ENCODE measurements at regions not wholly inside any gene's neighbourhood (a gene's known extent, or its start where the extent isn't known, plus 50 kb on each side); places are given as distances from the start of the nearest gene placed in this dataset.

GRCh38 chr1:101100674-101101073 is 75.1 kb upstream of the DPH5 start:
- no peak overlapping the region for H3K4me3 ChIP-seq (replicated peaks in 1 of 3; ENCODE audit: insufficient read depth in 1 of 3, low read depth in 2 of 3, low read length in 3 of 3)
- no peak overlapping the region for H3K4me2 ChIP-seq (ENCODE audit: low read depth, low read length)
- in situ Hi-C loops (cut with HindIII; ENCODE audit: extremely low pct_ligation_motif_present, low pct_unique_long_range_greater_than_20kb) (no loop called here), intact Hi-C loops (cut with micrococcal nuclease; ENCODE audit: unreplicated experiment) (no loop called here)
- no peak overlapping the region for H3K9ac ChIP-seq (ENCODE audit: insufficient read depth, low read depth, low read length)
- no TSS peak for BruUV-seq (replicated peaks)
- H3K79me2 ChIP-seq (ENCODE audit: insufficient read depth, low read length): no peaks in the 10 kb centered on the region
- DNase-seq (ENCODE audit: low spot score) (no peak), FAIRE-seq (no peak), ATAC-seq (no peak)
- no peaks in the 10 kb centered on the region for H3K4me1 ChIP-seq (ENCODE audit: insufficient read depth, low read length)
- H3K36me3 ChIP-seq (replicated peaks in 1 of 2; ENCODE audit: control insufficient read depth in 1 of 2, insufficient read depth in 2 of 2, low read length in 2 of 2): no peaks in the 10 kb centered on the region
- no peaks in the 10 kb centered on the region for H4K20me1 ChIP-seq (ENCODE audit: insufficient read depth, low read length)
- no peak overlapping the region for H3K27ac ChIP-seq (ENCODE audit: extremely low read length, insufficient read depth, low read length)
- no peak overlapping the region for H2AFZ ChIP-seq (ENCODE audit: low read length)
- POLR2A ChIA-PET: no interaction called here
- H3K27me3 ChIP-seq (ENCODE audit: control insufficient read depth in 1 of 2, insufficient read depth in 2 of 2, low read length in 2 of 2): no peaks in the 10 kb centered on the region
- 31% methylated on average over 3 of the region's 3 CpGs for WGBS (ENCODE audit: low lambda C conversion rate)
- H3K9me3 ChIP-seq (ENCODE audit: low read length): no peaks in the 10 kb centered on the region
- CTCF ChIA-PET (ENCODE audit: low intra/inter-chr PET ratio, low total read pairs): no interaction called here
- TF ChIP-seq KMT2A (CRISPR knock-in tag; IDR thresholded peaks at IDR 0.05) (no peak), ZBTB20 (CRISPR knock-in tag; IDR thresholded peaks at IDR 0.05; ENCODE audit: borderline replicate concordance, low read depth) (no peak), ZNF550 (CRISPR knock-in tag; IDR thresholded peaks at IDR 0.05; ENCODE audit: borderline replicate concordance) (no peak), ZNF18 (CRISPR knock-in tag; IDR thresholded peaks at IDR 0.05; ENCODE audit: insufficient replicate concordance) (no peak), NFIC (IDR thresholded peaks at IDR 0.05; ENCODE audit: low read length) (no peak), PRDM10 (CRISPR knock-in tag; IDR thresholded peaks at IDR 0.05; ENCODE audit: low read depth) (no peak), ZNF142 (CRISPR knock-in tag; IDR thresholded peaks at IDR 0.05) (no peak), DBP (CRISPR knock-in tag; IDR thresholded peaks at IDR 0.05; ENCODE audit: not compliant biosample characterization) (no peak), SMAD9 (CRISPR knock-in tag; IDR thresholded peaks at IDR 0.05) (no peak), CC2D1A (CRISPR knock-in tag; IDR thresholded peaks at IDR 0.05) (no peak), ZFY (CRISPR knock-in tag; IDR thresholded peaks at IDR 0.05) (no peak), ZFP82 (CRISPR knock-in tag; IDR thresholded peaks at IDR 0.05; ENCODE audit: borderline replicate concordance) (no peak), MZF1 (CRISPR knock-in tag; IDR thresholded peaks at IDR 0.05; ENCODE audit: borderline replicate concordance) (no peak), NRL (CRISPR knock-in tag; IDR thresholded peaks at IDR 0.05; ENCODE audit: borderline replicate concordance) (no peak)

Measured in HepG2 (cell line).